OCI-M2 (cell line): ENCODE measurements at regions not wholly inside any gene's neighbourhood (a gene's known extent, or its start where the extent isn't known, plus 50 kb on each side); places are given as distances from the start of the nearest gene placed in this dataset.

ENCODE experiments used
- DNase-seq: peaks from one replicate; lab custom pipeline; 2025; ENCODE audit not compliant: unreplicated experiment; lab: John Stamatoyannopoulos, UW

DNA sequence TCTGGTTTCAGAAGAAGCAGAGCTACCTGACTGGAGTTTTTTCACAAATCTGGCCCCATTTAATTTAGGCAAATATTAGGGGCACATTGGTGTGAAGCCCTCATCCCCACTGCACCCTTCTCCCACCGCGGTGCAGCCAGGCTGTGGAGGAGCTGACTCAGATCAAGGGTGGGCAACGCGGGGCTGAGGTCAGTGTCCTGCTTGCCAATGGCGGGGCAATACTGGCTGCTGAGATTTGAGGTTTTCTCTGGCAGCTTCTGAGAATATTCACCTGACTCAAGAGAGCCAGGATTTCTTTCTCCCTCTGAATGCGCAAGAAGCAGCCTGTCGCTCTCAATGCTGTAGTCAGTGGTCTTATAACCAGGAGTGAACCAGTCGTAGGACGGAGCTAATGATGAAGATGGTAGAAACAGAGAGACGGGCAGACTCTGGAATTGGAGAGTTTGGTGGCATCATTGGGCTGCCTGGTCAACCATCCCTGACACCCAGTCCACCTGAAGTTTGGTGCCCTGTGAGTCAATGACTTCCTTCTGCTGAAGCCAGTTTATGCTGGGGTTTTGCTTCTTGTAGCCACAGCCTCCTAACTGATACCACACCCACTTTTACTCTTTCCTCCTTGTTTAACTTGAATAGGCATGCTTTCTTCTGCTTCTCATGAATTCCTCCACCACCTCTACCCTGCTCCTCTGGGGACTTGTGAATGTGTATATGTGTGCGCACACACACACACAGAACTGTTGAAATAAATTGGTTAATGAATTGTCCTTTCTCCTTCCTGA lies 123.7 kb upstream of the CTBP2 start:
- no peak for DNase-seq

DNA sequence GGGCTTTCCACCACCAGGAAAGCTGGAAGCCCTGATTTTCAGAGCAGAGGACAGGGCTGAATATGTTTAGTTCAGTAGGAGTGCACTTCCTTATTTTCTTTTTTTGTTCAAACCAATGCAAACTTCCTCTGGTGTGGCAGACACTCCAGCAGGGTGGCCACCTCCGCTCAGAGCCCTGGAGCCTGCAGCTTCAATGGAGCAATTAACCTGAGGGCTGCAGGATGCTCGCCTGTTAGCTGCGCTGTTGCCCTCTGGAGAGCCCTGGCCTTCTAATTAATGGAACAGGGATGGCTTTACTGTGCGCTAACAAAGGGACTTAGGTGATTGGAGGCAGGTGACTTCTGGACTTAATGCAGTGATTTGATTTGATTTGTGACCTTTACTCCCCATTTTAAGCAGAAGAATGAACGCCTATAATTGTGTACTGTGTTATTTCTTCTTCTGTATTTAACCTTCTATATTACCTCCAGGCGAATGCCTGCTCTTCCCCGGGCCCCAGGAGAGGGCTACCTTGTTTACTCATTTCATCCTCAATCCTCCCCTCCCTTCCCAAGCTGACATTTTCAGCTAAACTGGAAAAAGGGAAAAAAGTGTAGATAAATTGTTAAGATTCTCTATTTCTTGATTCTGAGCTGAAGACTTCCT lies 123.0 kb upstream of the CTBP2 start:
- no peak for DNase-seq

- DNase-seq: no peak
Measured at GRCh38 chr10:125281091-125281490, 120.7 kb upstream of the CTBP2 start.

- DNase-seq: no peak
Measured at GRCh38 chr10:125276133-125276532, 115.8 kb upstream of the CTBP2 start.

DNA sequence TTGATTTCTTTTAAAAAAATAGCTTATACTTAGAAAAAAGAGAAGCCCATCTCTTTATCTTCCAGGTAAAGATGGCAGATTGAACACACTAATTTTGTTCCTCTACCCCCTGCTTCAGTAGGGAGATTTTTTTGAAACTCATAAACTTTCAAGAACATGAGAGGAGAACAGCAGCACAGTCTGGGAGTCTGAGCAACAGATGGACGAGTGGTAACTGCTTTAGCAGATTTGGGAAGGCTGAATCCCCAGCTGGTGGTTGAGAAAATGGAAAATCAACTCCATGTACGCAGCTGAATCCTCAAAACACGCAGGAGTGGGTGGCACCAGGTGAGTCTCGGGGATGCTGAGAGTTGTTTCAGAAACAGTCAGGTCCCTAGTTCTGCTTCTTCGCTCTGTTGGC lies 114.6 kb upstream of the CTBP2 start:
- DNase-seq: no peak

DNA sequence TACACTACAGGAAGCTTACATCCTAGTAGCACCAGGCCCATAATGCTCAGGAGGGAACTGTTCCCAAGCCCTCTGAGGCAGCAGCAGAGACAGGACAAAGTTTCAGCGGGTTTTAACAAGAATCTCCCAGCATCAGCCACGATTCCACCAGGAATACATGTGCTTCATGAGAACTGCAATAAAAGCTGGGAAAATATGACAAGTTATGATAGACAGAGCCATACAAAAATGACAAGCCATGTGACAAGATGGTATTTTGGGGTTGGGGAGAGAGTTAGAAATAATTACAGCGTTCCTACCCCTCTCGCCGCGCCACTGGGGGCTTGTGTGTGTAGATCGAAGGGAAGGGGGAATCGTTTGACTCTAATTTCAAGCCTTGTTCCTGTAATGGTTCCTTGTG lies 112.7 kb upstream of the CTBP2 start:
- no peak for DNase-seq

GRCh38 chr10:125269716-125270115 lies 109.4 kb upstream of the CTBP2 start:
- DNase-seq: no peak

- no peak for DNase-seq
Measured at GRCh38 chr10:125266966-125267365, 106.6 kb upstream of the CTBP2 start.

DNA sequence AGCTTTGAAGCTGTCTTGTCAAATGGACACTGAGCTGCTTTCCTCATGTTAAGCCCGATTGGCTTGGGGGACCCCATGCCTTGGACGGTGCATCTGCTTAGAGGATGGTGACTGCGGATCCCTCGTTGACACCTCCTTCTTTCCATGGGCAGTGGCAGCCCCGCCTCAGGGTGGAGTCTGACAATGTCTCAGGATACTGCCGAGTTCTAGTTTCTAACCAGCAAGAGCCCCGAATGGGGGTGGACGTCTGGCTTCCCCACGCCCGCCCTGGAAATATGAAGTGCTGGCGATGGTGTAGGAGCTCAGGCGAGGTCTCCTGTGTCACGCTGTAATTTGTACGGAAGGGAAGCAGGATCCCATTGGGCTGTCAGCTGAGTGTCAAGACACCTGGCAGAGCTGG lies 106.2 kb upstream of the CTBP2 start:
- DNase-seq: no peak

- DNase-seq: no peak
Measured at GRCh38 chr10:125265579-125265955, 105.2 kb upstream of the CTBP2 start.

- DNase-seq: no peak
Measured at GRCh38 chr10:125264757-125265578, 104.6 kb upstream of the CTBP2 start.

DNA sequence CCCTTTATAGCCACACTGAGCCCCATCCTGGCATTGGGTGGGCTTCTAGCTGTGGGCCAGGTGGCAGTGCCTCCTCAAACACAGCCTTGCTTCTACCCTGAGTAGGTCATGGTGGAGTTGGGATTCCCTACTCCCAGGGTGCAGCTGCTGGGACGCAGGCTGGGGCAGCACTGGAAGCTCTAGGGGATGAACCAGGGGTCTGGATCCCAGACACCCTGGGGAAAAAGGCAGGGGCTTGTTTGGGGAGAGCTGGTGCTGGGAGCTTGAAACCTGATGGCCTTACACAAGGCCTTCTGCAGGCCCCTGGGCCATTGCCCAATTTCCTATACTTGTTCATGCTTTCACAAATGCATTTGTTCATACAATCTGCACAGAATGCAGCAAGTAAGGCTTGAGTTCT lies 103.7 kb upstream of the CTBP2 start:
- no peak for DNase-seq

GRCh38 chr10:125263551-125263950 lies 103.2 kb upstream of the CTBP2 start:
- DNase-seq: no peak

- no peak for DNase-seq
Measured at GRCh38 chr10:125262920-125263319, 102.6 kb upstream of the CTBP2 start.

GRCh38 chr10:125262409-125262808 lies 102.0 kb upstream of the CTBP2 start:
- no peak for DNase-seq

DNA sequence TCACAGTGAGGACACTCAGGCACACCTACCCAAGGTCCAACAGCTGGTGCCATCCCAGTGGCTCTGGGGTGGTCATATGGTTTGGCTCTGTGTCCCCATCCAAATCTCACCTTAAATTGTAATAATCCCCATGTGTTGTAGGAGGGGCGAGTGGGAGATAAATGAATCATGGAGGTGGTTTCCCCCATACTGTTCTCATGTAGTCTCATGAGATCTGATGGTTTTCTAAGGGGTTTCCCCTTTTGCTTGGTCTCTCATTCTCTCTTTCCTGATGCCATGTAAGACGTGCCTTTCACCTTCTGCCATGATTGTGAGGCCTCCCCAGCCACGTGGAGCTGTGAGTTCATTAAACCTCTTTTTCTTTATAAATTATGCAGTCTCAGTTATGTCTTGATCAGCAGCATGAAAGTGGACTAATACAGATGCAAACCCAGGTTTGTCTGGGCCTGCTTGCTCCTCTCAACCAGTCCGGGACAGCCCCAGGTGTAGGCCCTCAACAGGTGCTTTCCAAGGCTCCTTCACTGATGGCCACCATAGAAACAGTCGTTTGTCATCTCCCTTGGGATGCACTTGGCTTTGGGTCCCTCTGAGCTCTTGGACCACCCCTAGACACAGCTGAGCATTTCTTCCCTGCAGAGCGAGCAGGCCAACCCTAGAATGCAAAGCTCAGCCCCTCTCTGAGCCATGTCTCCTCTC lies 101.3 kb upstream of the CTBP2 start:
- DNase-seq: no peak

- no peak for DNase-seq
Measured at GRCh38 chr10:125260260-125260659, 99.9 kb upstream of the CTBP2 start.

GRCh38 chr10:125259651-125260050 lies 99.3 kb upstream of the CTBP2 start:
- no peak for DNase-seq

- no peak for DNase-seq
Measured at GRCh38 chr10:125258676-125259075, 98.3 kb upstream of the CTBP2 start.

DNA sequence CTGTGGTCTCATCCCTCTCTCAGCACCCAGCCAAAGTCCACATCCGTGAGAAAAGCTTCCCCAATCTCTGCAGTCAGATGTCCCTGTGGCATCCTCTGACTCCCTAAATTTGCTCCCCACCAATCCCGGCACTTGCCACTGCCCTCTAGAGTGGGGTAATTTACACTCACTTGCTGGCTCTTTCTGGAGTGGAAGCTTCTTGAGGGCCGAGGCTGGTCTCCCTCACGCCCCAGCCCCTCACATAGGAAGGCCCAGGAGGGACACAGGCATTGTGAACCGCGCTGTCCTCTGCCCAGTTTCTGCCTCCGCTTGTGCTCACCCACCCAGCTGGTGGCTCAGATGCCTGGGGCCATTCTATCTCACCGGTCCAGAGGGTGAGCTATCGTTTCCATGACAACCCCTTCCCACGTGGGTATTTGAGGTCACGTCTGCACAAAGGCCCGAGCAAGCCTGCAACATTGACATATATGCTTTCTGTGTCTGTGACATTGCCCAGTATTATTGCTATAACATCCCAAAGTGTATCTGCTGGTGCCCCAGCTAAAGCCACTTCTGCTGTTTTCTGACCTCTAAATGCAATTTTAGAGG lies 97.3 kb upstream of the CTBP2 start:
- no peak for DNase-seq

DNA sequence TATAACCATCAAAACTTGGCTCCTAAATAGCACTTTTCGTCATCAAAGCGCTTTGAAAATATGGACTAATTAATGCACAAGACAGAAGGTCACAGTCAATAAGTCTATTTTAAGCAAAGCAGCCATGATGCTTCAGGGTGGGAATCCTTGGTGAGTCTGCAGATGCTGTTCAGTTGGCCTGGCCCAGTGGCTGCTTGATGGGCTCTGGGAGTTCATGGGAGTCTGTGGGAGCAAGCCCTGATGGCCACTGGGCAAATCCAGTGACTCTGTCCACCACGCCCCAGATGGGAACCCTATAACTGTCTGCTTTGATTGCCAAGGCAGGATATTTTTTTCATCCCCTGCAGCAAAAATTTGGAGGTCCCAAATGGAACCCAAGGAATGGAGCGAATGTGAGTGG lies 95.7 kb upstream of the CTBP2 start:
- DNase-seq: no peak
